ENCODE measurements at regions not wholly inside any gene's neighbourhood (a gene's known extent, or its start where the extent isn't known, plus 50 kb on each side); places are given as distances from the start of the nearest gene placed in this dataset.

- Histone ChIP-seq H3K27me3 (ENCODE audit: control insufficient read depth in 1 of 2, insufficient read depth in 2 of 2, low read length in 2 of 2) (no peaks in the 10 kb centered on the region), H4K20me1 (ENCODE audit: insufficient read depth, low read length) (no peaks in the 10 kb centered on the region), H3K4me3 (replicated peaks in 1 of 3; ENCODE audit: insufficient read depth in 1 of 3, low read depth in 2 of 3, low read length in 3 of 3) (no peak overlapping the region), H3K9ac (ENCODE audit: insufficient read depth, low read depth, low read length) (no peak overlapping the region), H2AFZ (ENCODE audit: low read length) (no peak overlapping the region), H3K79me2 (ENCODE audit: insufficient read depth, low read length) (no peaks in the 10 kb centered on the region), H3K4me1 (ENCODE audit: insufficient read depth, low read length) (no peaks in the 10 kb centered on the region), H3K27ac (ENCODE audit: extremely low read length, insufficient read depth, low read length) (no peak overlapping the region), H3K36me3 (replicated peaks in 1 of 2; ENCODE audit: control insufficient read depth in 1 of 2, insufficient read depth in 2 of 2, low read length in 2 of 2) (no peaks in the 10 kb centered on the region), H3K9me3 (ENCODE audit: low read length) (no peaks in the 10 kb centered on the region), H3K4me2 (ENCODE audit: low read depth, low read length) (no peak overlapping the region)
- BruUV-seq (replicated peaks), result no TSS peak
- DNase-seq (ENCODE audit: low spot score) (no peak), ATAC-seq (no peak), FAIRE-seq (no peak)
- WGBS (ENCODE audit: low lambda C conversion rate), result 10% methylated on average over 1 of the region's 1 CpG
- POLR2A ChIA-PET, result no interaction called here
- in situ Hi-C loops (cut with HindIII; ENCODE audit: extremely low pct_ligation_motif_present, low pct_unique_long_range_greater_than_20kb), result no loop called here
- CTCF ChIA-PET (ENCODE audit: low intra/inter-chr PET ratio, low total read pairs), result no interaction called here
- TF ChIP-seq BATF2 (CRISPR knock-in tag; IDR thresholded peaks at IDR 0.05), result no peak
- TF ChIP-seq STAT6 (CRISPR knock-in tag; IDR thresholded peaks at IDR 0.05; ENCODE audit: borderline replicate concordance), result no peak
- no peak for TF ChIP-seq ELF1 (CRISPR knock-in tag; IDR thresholded peaks at IDR 0.05)
- TF ChIP-seq PBX2 (CRISPR knock-in tag; IDR thresholded peaks at IDR 0.05), result no peak
- no peak for TF ChIP-seq CERS6 (CRISPR knock-in tag; IDR thresholded peaks at IDR 0.05)
- no peak for TF ChIP-seq ZNF691 (CRISPR knock-in tag; IDR thresholded peaks at IDR 0.05; ENCODE audit: borderline replicate concordance, low read depth)
- intact Hi-C loops (cut with micrococcal nuclease; ENCODE audit: unreplicated experiment), result no loop called here
Observed at GRCh38 chr20:6921717-6922386, 154.4 kb downstream of the BMP2 start.
